GM12878 (cell line): ENCODE measurements at regions not wholly inside any gene's neighbourhood (a gene's known extent, or its start where the extent isn't known, plus 50 kb on each side); places are given as distances from the start of the nearest gene placed in this dataset.

Source experiments
- ASH2L ChIP-seq: fragments of 300-600, 200-600 bp; sonication (generic); IDR thresholded peaks from 2 replicates; pipeline ENCODE4 v1.6.1; 2017; ENCODE audit warnings: low read depth, mild to moderate bottlenecking, borderline replicate concordance
- BCL3 ChIP-seq: IDR thresholded peaks from 2 replicates; pipeline ENCODE4 v1.6.1; 2011; ENCODE audit warnings: borderline replicate concordance, low read depth, mild to moderate bottlenecking, moderate library complexity, low read length; ENCODE audit not compliant: insufficient read depth, poor library complexity, severe bottlenecking
- CTCF ChIP-seq, 3 experiments: IDR thresholded peaks in 2 of 3; conservative IDR thresholded peaks in 1 of 3; 2 replicates each; pipeline ENCODE4 v1.5.1; 2011; ENCODE audit warnings: low read depth in 3 of 3, low read length in 3 of 3, mild to moderate bottlenecking in 3 of 3, control low read depth in 2 of 3, moderate library complexity in 2 of 3, inconsistent platforms in 1 of 3, mixed read lengths in 1 of 3; ENCODE audit not compliant: control insufficient read depth in 2 of 3, insufficient read depth in 1 of 3; ENCODE audit errors: extremely low read depth in 1 of 3
- EP300 ChIP-seq, 2 experiments: fragments of 150-350 bp in 1 of 2; IDR thresholded peaks; 2 replicates each; pipeline ENCODE4 v1.6.1; 2011 to 2012; ENCODE audit warnings: low read depth in 2 of 2, low read length in 2 of 2, borderline replicate concordance in 1 of 2, improper control_type of control experiment in 1 of 2, inconsistent platforms in 1 of 2; ENCODE audit not compliant: control insufficient read depth in 1 of 2
- JUNB ChIP-seq: IDR thresholded peaks from 2 replicates; pipeline ENCODE4 v1.6.1; 2016; ENCODE audit warnings: antibody characterized with exemption, mild to moderate bottlenecking
- NFIC ChIP-seq: IDR thresholded peaks from 2 replicates; pipeline ENCODE4 v1.6.1; 2012; ENCODE audit warnings: low read depth, mild to moderate bottlenecking, inconsistent platforms, low read length, moderate library complexity
- RAD51 ChIP-seq: fragments of 450-650 bp; IDR thresholded peaks from 2 replicates; pipeline ENCODE4 v1.6.1; 2016; ENCODE audit warnings: moderate library complexity, mild to moderate bottlenecking, inconsistent platforms
- SIN3A ChIP-seq: IDR thresholded peaks from 2 replicates; pipeline ENCODE4 v1.6.1; 2012; ENCODE audit warnings: low read depth, low read length, improper control_type of control experiment
- SREBF2 ChIP-seq: IDR thresholded peaks from 2 replicates; pipeline ENCODE4 v1.6.1; 2012; ENCODE audit warnings: mild to moderate bottlenecking, low read length

GRCh38 chr3:70766301-70766700, 453.9 kb upstream of the MDFIC2 start:
- no peak for TF ChIP-seq SREBF2
- no peak for TF ChIP-seq CTCF (IDR thresholded peaks at IDR 0.05 in 2 of 3, conservative IDR thresholded peaks at IDR 0.05 in 1 of 3; ENCODE audit: control insufficient read depth in 2 of 3, extremely low read depth in 1 of 3, insufficient read depth in 1 of 3, low read depth in 3 of 3, low read length in 3 of 3)
- TF ChIP-seq BCL3 = no peak
- no peak for TF ChIP-seq ASH2L
- TF ChIP-seq JUNB = no peak
- TF ChIP-seq RAD51 = no peak
- TF ChIP-seq NFIC = no peak
- TF ChIP-seq EP300 (IDR thresholded peaks at IDR 0.05; ENCODE audit: borderline replicate concordance in 1 of 2, control insufficient read depth in 1 of 2, low read depth in 2 of 2, low read length in 2 of 2) = no peak
- TF ChIP-seq SIN3A = no peak
